D721Med (cell line): ENCODE measurements at regions not wholly inside any gene's neighbourhood (a gene's known extent, or its start where the extent isn't known, plus 50 kb on each side); places are given as distances from the start of the nearest gene placed in this dataset.

Experiments
- DNase-seq: peaks from one replicate; pipeline ENCODE4 v3.0.0; 2011; ENCODE audit warnings: low spot score; ENCODE audit not compliant: insufficient read length
- FAIRE-seq: peaks from 2 replicates; lab custom pipeline; 2011; peaks lifted over from hg19 to GRCh38; lab: Jason Lieb, UNC
- CTCF ChIP-seq: IDR thresholded peaks from 2 replicates; pipeline ENCODE4 v1.5.1; 2012; ENCODE audit warnings: mild to moderate bottlenecking, control low read depth; ENCODE audit not compliant: insufficient read depth; ENCODE audit errors: missing control alignments

- DNase-seq (no peak), FAIRE-seq (peak; percentile 38)
- TF ChIP-seq CTCF = no peak
These were observed 360.6 kb downstream of the PLK2 start for GRCh38 chr5:58099257-58099656.

- DNase-seq = no peak
- no peak for TF ChIP-seq CTCF
- FAIRE-seq = no peak
These were observed 365.9 kb downstream of the PLK2 start for GRCh38 chr5:58094031-58094430.

GRCh38 chr5:58090704-58091103, 369.2 kb downstream of the PLK2 start:
- FAIRE-seq = no peak
- no peak for DNase-seq
- no peak for TF ChIP-seq CTCF

GRCh38 chr5:58088941-58089340, 370.9 kb downstream of the PLK2 start:
- FAIRE-seq (no peak), DNase-seq (no peak)

GRCh38 chr5:58087905-58088304, 372.0 kb downstream of the PLK2 start:
- no peak for FAIRE-seq

More at GRCh38 chr5:58088941-58089340, 370.9 kb downstream of the PLK2 start:
- no peak for TF ChIP-seq CTCF

GRCh38 chr5:58087123-58087522, 372.8 kb downstream of the PLK2 start:
- DNase-seq = no peak
- no peak for FAIRE-seq
- TF ChIP-seq CTCF = no peak

More at GRCh38 chr5:58087905-58088304, 372.0 kb downstream of the PLK2 start:
- TF ChIP-seq CTCF = no peak
- no peak for DNase-seq

- DNase-seq = no peak
- TF ChIP-seq CTCF = no peak
- no peak for FAIRE-seq
These were observed 374.1 kb downstream of the PLK2 start for GRCh38 chr5:58085800-58086199.
